CD4-positive, alpha-beta memory T cell (primary cell): ENCODE measurements at regions not wholly inside any gene's neighbourhood (a gene's known extent, or its start where the extent isn't known, plus 50 kb on each side); places are given as distances from the start of the nearest gene placed in this dataset.

Experiments used
- CTCF ChIA-PET: fragments of 350-600 bp; sonication (Branson Sonifier 250); formaldehyde crosslinking; loops from one replicate; lab custom pipeline; 2021; ENCODE audit warnings: inconsistent platforms; ENCODE audit not compliant: partially characterized antibody; lab: Charles Lee
- POLR2A ChIA-PET: fragments of 350-600 bp; sonication (Branson Sonifier 250); formaldehyde crosslinking; loops from one replicate; lab custom pipeline; 2021; ENCODE audit not compliant: partially characterized antibody; lab: Charles Lee
- DNase-seq, 5 donors: peaks; one replicate each; pipeline versions ENCODE4 v3.0.0 to v3.0.0-alpha.2; 2020 to 2022; ENCODE audit warnings: mixed read lengths in 1 of 5
- H3K27ac ChIP-seq: one replicate; pipeline ENCODE4 v1.7.0; 2013; ENCODE audit warnings: low read depth, low read length
- H3K27me3 ChIP-seq: 2 replicates; pipeline ENCODE4 v1.7.0; 2013; ENCODE audit warnings: mild to moderate bottlenecking, low read length, moderate library complexity; ENCODE audit not compliant: insufficient read depth
- H3K36me3 ChIP-seq: 2 replicates; pipeline ENCODE4 v1.7.0; 2013; ENCODE audit warnings: mild to moderate bottlenecking, low read length, moderate library complexity; ENCODE audit not compliant: insufficient read depth
- H3K4me1 ChIP-seq: 2 replicates; pipeline ENCODE4 v1.7.0; 2013; ENCODE audit warnings: mild to moderate bottlenecking, low read length, moderate library complexity; ENCODE audit not compliant: insufficient read depth
- H3K4me3 ChIP-seq, 2 donors: one replicate each; pipeline ENCODE4 v1.7.0; 2013; ENCODE audit warnings: low read length in 2 of 2, mild to moderate bottlenecking in 1 of 2
- H3K9me3 ChIP-seq, 2 donors: one replicate each; pipeline ENCODE4 v1.7.0; 2013; ENCODE audit warnings: low read length in 2 of 2, control low read depth in 1 of 2; ENCODE audit not compliant: control insufficient read depth in 1 of 2
- H3K27ac Mint-ChIP-seq, 7 donors: one replicate each; pipeline ENCODE4 v1.8.0; 2020 to 2021; ENCODE audit warnings: mixed read lengths in 7 of 7, mild to moderate bottlenecking in 6 of 7, inconsistent platforms in 3 of 7, moderate library complexity in 3 of 7
- H3K27me3 Mint-ChIP-seq, 2 donors: one replicate each; pipeline ENCODE4 v1.8.0; 2020 to 2021; ENCODE audit warnings: mixed read lengths in 2 of 2
- H3K36me3 Mint-ChIP-seq, 2 donors: one replicate each; pipeline ENCODE4 v1.8.0; 2020 to 2021; ENCODE audit warnings: mixed read lengths in 2 of 2, inconsistent platforms in 1 of 2, mild to moderate bottlenecking in 1 of 2
- H3K4me1 Mint-ChIP-seq, 4 donors: one replicate each; pipeline ENCODE4 v1.8.0; 2020 to 2021; ENCODE audit warnings: mixed read lengths in 4 of 4, mild to moderate bottlenecking in 1 of 4
- H3K4me3 Mint-ChIP-seq, 8 donors: one replicate each; pipeline ENCODE4 v1.8.0; 2020 to 2021; ENCODE audit warnings: mixed read lengths in 8 of 8, mild to moderate bottlenecking in 7 of 8, moderate library complexity in 6 of 8, inconsistent platforms in 3 of 8
- H3K9me3 Mint-ChIP-seq, 8 donors: one replicate each; pipeline ENCODE4 v1.8.0; 2020 to 2021; ENCODE audit warnings: mixed read lengths in 8 of 8, mild to moderate bottlenecking in 5 of 8, inconsistent platforms in 3 of 8, moderate library complexity in 1 of 8
- intact Hi-C: fragments of 100-400 bp; cut with micrococcal nuclease; formaldehyde crosslinking; loops from one replicate; pipeline ENCODE4 v1.15.1; 2023

- DNase-seq = no peak
- no peak overlapping the region for H3K4me3 ChIP-seq
- no peaks in the 10 kb centered on the region for H3K4me1 ChIP-seq
- H3K9me3 Mint-ChIP-seq = no peaks in the 10 kb centered on the region
- no peak overlapping the region for H3K27ac Mint-ChIP-seq
- ChIA-PET CTCF (no interaction called here), POLR2A (no interaction called here)
- H3K36me3 Mint-ChIP-seq = no peaks in the 10 kb centered on the region
- intact Hi-C loops = no loop called here
- no peaks in the 10 kb centered on the region for H3K9me3 ChIP-seq
- H3K27ac ChIP-seq = no peak overlapping the region
- peaks cover 0 to 6% (median 4%) of the 10 kb centered on the region in 4 donors for H3K4me1 Mint-ChIP-seq
- no peak overlapping the region for H3K4me3 Mint-ChIP-seq
- H3K27me3 ChIP-seq = no peaks in the 10 kb centered on the region
- peaks cover 8 to 16% of the 10 kb centered on the region in 2 donors for H3K27me3 Mint-ChIP-seq
- H3K36me3 ChIP-seq = no peaks in the 10 kb centered on the region
These were observed 184.7 kb upstream of the GLI2 start for GRCh38 chr2:120550893-120551446.

GRCh38 chr2:120551522-120551921, 184.1 kb upstream of the GLI2 start:
- intact Hi-C loops = no loop called here
- POLR2A ChIA-PET = no interaction called here

GRCh38 chr2:120552079-120552478, 183.6 kb upstream of the GLI2 start:
- Histone ChIP-seq H3K36me3 (no peaks in the 10 kb centered on the region), H3K27ac (no peak overlapping the region), H3K9me3 (no peaks in the 10 kb centered on the region), H3K4me1 (no peaks in the 10 kb centered on the region), H3K4me3 (no peak overlapping the region), H3K27me3 (no peaks in the 10 kb centered on the region)
- Mint-ChIP-seq H3K27me3 (peaks cover 11 to 16% of the 10 kb centered on the region in 2 donors), H3K9me3 (no peaks in the 10 kb centered on the region), H3K4me3 (no peak overlapping the region), H3K36me3 (no peaks in the 10 kb centered on the region), H3K4me1 (peaks cover 0 to 6% (median 4%) of the 10 kb centered on the region in 4 donors), H3K27ac (no peak overlapping the region)
- POLR2A ChIA-PET = no interaction called here
- CTCF ChIA-PET = no interaction called here
- no peak for DNase-seq
- intact Hi-C loops = no loop called here

More at GRCh38 chr2:120551522-120551921, 184.1 kb upstream of the GLI2 start:
- CTCF ChIA-PET = no interaction called here
- Mint-ChIP-seq H3K4me1 (peaks cover 0 to 6% (median 4%) of the 10 kb centered on the region in 4 donors), H3K9me3 (no peaks in the 10 kb centered on the region), H3K4me3 (no peak overlapping the region), H3K27me3 (peaks cover 11 to 16% of the 10 kb centered on the region in 2 donors), H3K36me3 (no peaks in the 10 kb centered on the region), H3K27ac (no peak overlapping the region)
- no peak for DNase-seq
- no peak overlapping the region for H3K4me3 ChIP-seq
- no peaks in the 10 kb centered on the region for H3K9me3 ChIP-seq
- no peaks in the 10 kb centered on the region for H3K36me3 ChIP-seq
- H3K4me1 ChIP-seq = no peaks in the 10 kb centered on the region
- no peaks in the 10 kb centered on the region for H3K27me3 ChIP-seq
- H3K27ac ChIP-seq = no peak overlapping the region

GRCh38 chr2:120552800-120553481, 182.7 kb upstream of the GLI2 start:
- Histone ChIP-seq H3K9me3 (no peaks in the 10 kb centered on the region), H3K27me3 (no peaks in the 10 kb centered on the region), H3K27ac (no peak overlapping the region), H3K4me3 (no peak overlapping the region), H3K36me3 (no peaks in the 10 kb centered on the region), H3K4me1 (no peaks in the 10 kb centered on the region)
- H3K36me3 Mint-ChIP-seq = no peaks in the 10 kb centered on the region
- H3K9me3 Mint-ChIP-seq = no peaks in the 10 kb centered on the region
- no peak overlapping the region for H3K27ac Mint-ChIP-seq
- ChIA-PET CTCF (interaction anchor here (1.0 kb wide), 1 partner anchor 10 kb away, joined by 3 read pairs; no protein-coding TSS in a partner anchor), POLR2A (no interaction called here)
- no peak for DNase-seq
- H3K4me1 Mint-ChIP-seq = peaks cover 0 to 6% (median 4%) of the 10 kb centered on the region in 4 donors
- intact Hi-C loops = no loop called here
- H3K4me3 Mint-ChIP-seq = no peak overlapping the region
- peaks cover 9 to 15% of the 10 kb centered on the region in 2 donors for H3K27me3 Mint-ChIP-seq

DNA sequence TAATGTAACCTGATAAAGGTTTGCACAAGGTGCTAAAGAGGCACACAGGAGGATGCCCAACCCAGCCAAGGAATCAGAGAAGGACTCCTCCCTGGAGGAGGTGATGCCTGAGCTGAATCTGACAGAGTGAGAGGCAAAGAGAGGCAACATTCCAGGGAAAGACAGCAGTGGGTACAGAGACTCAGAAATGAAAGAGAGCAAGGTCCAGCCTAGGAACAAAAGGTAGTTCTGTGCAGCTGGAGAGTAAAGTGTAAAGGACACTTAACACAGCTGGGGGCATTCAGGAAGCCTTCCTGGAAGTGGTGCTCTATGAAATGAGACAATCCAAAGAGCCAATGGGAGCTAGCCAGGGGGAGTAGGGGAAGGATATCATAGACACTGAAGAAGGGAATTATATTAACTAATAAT, 181.0 kb upstream of the GLI2 start:
- POLR2A ChIA-PET = no interaction called here
- Mint-ChIP-seq H3K9me3 (no peaks in the 10 kb centered on the region), H3K4me3 (no peak overlapping the region), H3K27ac (no peak overlapping the region), H3K27me3 (peaks cover 10 to 18% of the 10 kb centered on the region in 2 donors), H3K4me1 (peaks cover 0 to 6% (median 4%) of the 10 kb centered on the region in 4 donors), H3K36me3 (no peaks in the 10 kb centered on the region)
- Histone ChIP-seq H3K27me3 (no peaks in the 10 kb centered on the region), H3K9me3 (no peaks in the 10 kb centered on the region), H3K36me3 (no peaks in the 10 kb centered on the region), H3K27ac (no peak overlapping the region), H3K4me3 (no peak overlapping the region), H3K4me1 (no peaks in the 10 kb centered on the region)
- DNase-seq = no peak
- intact Hi-C loops = no loop called here
- CTCF ChIA-PET = interaction anchor here (0.6 kb wide), 1 partner anchor 134 kb away, joined by 3 read pairs; no protein-coding TSS in a partner anchor

DNA sequence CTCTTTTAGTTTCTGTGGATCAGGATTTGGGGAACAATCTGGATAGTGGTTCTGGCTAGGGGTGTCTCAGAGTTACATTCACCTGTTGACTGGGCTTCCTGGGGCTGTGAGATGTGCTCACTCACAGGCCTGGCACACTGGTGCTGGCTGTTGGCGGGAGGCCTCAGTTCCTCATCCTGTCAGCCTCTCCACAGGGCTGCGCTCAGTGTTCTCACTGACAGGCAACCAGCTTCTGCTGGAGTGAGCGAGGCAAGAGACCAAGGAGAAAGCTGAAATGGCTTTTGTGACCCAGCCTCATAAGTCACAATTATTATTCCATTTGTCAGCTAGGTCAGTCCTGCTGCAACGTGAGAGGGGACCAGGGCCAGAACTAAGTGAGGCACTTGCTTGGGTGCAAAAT, 180.6 kb upstream of the GLI2 start:
- Histone ChIP-seq H3K4me3 (no peak overlapping the region), H3K27ac (no peak overlapping the region), H3K27me3 (no peaks in the 10 kb centered on the region), H3K36me3 (no peaks in the 10 kb centered on the region), H3K4me1 (no peaks in the 10 kb centered on the region), H3K9me3 (no peaks in the 10 kb centered on the region)
- Mint-ChIP-seq H3K4me3 (no peak overlapping the region), H3K36me3 (no peaks in the 10 kb centered on the region), H3K27me3 (peaks cover 10 to 18% of the 10 kb centered on the region in 2 donors), H3K27ac (no peak overlapping the region), H3K9me3 (no peaks in the 10 kb centered on the region), H3K4me1 (peaks cover 0 to 6% (median 4%) of the 10 kb centered on the region in 4 donors)
- intact Hi-C loops = no loop called here
- DNase-seq = no peak
- ChIA-PET CTCF (interaction anchor here (0.6 kb wide), 1 partner anchor 133 kb away, joined by 3 read pairs; no protein-coding TSS in a partner anchor), POLR2A (no interaction called here)

DNA sequence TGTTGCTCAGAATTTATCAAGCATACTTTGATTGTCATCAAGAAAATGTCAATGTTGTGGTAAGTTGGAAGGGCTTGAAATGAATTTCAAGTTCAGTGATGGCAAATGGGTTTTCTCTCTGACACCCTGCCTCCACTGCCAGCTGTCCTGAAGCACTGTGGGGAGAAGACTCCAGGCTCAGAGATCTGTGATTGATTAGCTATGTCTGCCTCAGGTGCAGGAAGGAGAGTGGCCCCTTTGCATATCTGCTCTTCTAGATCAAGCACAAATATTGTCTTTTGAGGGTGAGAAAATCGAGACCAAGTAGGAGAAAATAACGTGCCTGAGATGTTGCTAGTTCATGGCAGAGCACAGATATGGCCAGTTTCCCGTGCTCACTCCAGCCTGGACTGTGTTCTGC, 178.8 kb upstream of the GLI2 start:
- Mint-ChIP-seq H3K27ac (no peak overlapping the region), H3K4me3 (no peak overlapping the region), H3K27me3 (peaks cover 12 to 18% of the 10 kb centered on the region in 2 donors), H3K9me3 (no peaks in the 10 kb centered on the region), H3K36me3 (no peaks in the 10 kb centered on the region), H3K4me1 (peaks cover 0 to 6% (median 4%) of the 10 kb centered on the region in 4 donors)
- Histone ChIP-seq H3K4me3 (no peak overlapping the region), H3K36me3 (no peaks in the 10 kb centered on the region), H3K9me3 (no peaks in the 10 kb centered on the region), H3K27me3 (no peaks in the 10 kb centered on the region), H3K4me1 (no peaks in the 10 kb centered on the region), H3K27ac (no peak overlapping the region)
- intact Hi-C loops = no loop called here
- CTCF ChIA-PET = no interaction called here
- no peak for DNase-seq
- POLR2A ChIA-PET = no interaction called here
